Gastroesophageal sphincter (tissue), 3 donors: ENCODE measurements at regions not wholly inside any gene's neighbourhood (a gene's known extent, or its start where the extent isn't known, plus 50 kb on each side); places are given as distances from the start of the nearest gene placed in this dataset.

ENCODE experiments used
- EP300 ChIP-seq: sonication (generic); formaldehyde crosslinking; IDR thresholded peaks from one replicate; pipeline ENCODE4 v1.6.1; 2017; ENCODE audit warnings: antibody characterized with exemption, mild to moderate bottlenecking
- POLR2A ChIP-seq, 2 donors: fragments of 450-650 bp; IDR thresholded peaks; one replicate each; pipeline ENCODE4 v1.6.1; 2017; ENCODE audit warnings: antibody characterized with exemption in 2 of 2, mild to moderate bottlenecking in 2 of 2, moderate library complexity in 1 of 2
- POLR2AphosphoS5 ChIP-seq: sonication (generic); formaldehyde crosslinking; IDR thresholded peaks from one replicate; pipeline ENCODE4 v1.6.1; 2017; ENCODE audit warnings: antibody characterized with exemption
- TF ChIP-seq, protein P1 (sequence below), 4 experiments: fragments of 200-600 bp in 2 of 4; fragments of 450-650 bp in 2 of 4; sonication (generic) in 1 of 4; IDR thresholded peaks; one replicate each; pipeline ENCODE4 v1.5.1; 2017 to 2019; ENCODE audit warnings: antibody characterized with exemption in 4 of 4, mild to moderate bottlenecking in 2 of 4, moderate library complexity in 2 of 4

DNA sequence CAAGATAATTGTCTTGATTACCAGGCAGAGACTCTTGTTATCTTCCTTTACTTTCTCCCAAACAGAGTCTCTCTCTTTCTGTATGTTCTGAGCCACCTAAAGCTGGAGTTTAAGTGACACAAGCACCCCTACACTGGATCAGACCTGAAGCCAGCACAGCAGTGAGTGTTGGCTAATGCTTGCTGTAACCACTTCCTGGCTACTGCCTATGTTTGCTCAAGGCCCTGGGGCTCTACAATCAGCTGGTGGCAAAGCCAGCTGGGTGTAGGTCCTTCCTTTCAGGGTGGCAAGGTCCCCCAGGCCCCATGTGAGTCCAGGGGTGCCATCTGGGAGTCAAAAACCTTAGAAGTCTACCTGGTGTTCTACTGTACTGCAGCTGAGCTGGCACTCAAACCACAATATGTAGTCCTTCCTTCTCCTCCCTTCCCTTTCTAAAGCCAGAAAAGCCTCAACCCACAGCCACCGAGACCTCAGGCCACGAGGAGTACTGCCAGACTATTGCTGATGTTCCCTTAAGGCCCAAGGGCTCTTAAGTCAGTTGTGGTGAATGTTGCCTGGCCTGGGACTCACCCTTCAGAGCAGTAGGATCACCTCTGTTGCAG, 416.3 kb downstream of the ADRA2A start:
- TF ChIP-seq, protein P1, sequence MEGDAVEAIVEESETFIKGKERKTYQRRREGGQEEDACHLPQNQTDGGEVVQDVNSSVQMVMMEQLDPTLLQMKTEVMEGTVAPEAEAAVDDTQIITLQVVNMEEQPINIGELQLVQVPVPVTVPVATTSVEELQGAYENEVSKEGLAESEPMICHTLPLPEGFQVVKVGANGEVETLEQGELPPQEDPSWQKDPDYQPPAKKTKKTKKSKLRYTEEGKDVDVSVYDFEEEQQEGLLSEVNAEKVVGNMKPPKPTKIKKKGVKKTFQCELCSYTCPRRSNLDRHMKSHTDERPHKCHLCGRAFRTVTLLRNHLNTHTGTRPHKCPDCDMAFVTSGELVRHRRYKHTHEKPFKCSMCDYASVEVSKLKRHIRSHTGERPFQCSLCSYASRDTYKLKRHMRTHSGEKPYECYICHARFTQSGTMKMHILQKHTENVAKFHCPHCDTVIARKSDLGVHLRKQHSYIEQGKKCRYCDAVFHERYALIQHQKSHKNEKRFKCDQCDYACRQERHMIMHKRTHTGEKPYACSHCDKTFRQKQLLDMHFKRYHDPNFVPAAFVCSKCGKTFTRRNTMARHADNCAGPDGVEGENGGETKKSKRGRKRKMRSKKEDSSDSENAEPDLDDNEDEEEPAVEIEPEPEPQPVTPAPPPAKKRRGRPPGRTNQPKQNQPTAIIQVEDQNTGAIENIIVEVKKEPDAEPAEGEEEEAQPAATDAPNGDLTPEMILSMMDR (IDR thresholded peaks at IDR 0.05) = no peak
- TF ChIP-seq EP300 = no peak
- TF ChIP-seq POLR2A (IDR thresholded peaks at IDR 0.05) = no peak
- TF ChIP-seq POLR2AphosphoS5 = no peak
